PC-9 (cell line): ENCODE measurements at regions not wholly inside any gene's neighbourhood (a gene's known extent, or its start where the extent isn't known, plus 50 kb on each side); places are given as distances from the start of the nearest gene placed in this dataset.

ENCODE experiments used
- BruUV-seq: library from RNA; stranded (reverse); fragments of 400-500 nt; replicated peaks from 2 replicates; lab custom pipeline; 2021; lab: Mats Ljungman, UMichigan
- CTCF ChIA-PET: fragments of 300-600 bp; sonication (Branson Sonifier 250); formaldehyde crosslinking; loops from one replicate; lab custom pipeline; 2022; ENCODE audit warnings: antibody characterized with exemption; lab: Charles Lee
- POLR2A ChIA-PET: fragments of 300-600 bp; sonication (Branson Sonifier 250); formaldehyde crosslinking; loops from one replicate; lab custom pipeline; 2022; ENCODE audit warnings: antibody characterized with exemption; ENCODE audit not compliant: unreplicated experiment; lab: Charles Lee
- DNase-seq, 2 experiments: peaks; one replicate each; pipeline versions ENCODE4 v3.0.0 to v3.0.0-alpha.2; 2015 to 2022; ENCODE audit warnings: mixed read lengths in 1 of 2
- H2AFZ ChIP-seq: fragments of 200-600 bp; sonication (generic); 2 replicates; pipeline ENCODE4 v1.8.1; 2017; ENCODE audit warnings: antibody characterized with exemption
- H3F3A ChIP-seq: fragments of 200-600 bp; sonication (generic); 2 replicates; pipeline ENCODE4 v1.8.1; 2017; ENCODE audit warnings: antibody characterized with exemption, mild to moderate bottlenecking, low read depth; ENCODE audit not compliant: insufficient read depth
- H3K27ac ChIP-seq: fragments of 200-600 bp; sonication (generic); 2 replicates; pipeline ENCODE4 v1.6.1; 2016; ENCODE audit warnings: mixed run types
- H3K27me3 ChIP-seq: fragments of 200-600 bp; sonication (generic); 2 replicates; pipeline ENCODE4 v1.6.1; 2016; ENCODE audit warnings: low read depth, mixed run types; ENCODE audit not compliant: insufficient read depth
- H3K36me3 ChIP-seq: fragments of 200-600 bp; sonication (generic); 2 replicates; pipeline ENCODE4 v1.6.1; 2016; ENCODE audit warnings: low read depth, mixed run types
- H3K4me1 ChIP-seq: fragments of 200-600 bp; sonication (generic); replicated peaks from 2 replicates; pipeline ENCODE4 v1.6.1; 2016; ENCODE audit warnings: mixed run types; ENCODE audit not compliant: insufficient read depth
- H3K4me2 ChIP-seq: fragments of 200-600 bp; sonication (generic); 2 replicates; pipeline ENCODE4 v1.6.1; 2017; ENCODE audit warnings: mixed run types
- H3K4me3 ChIP-seq: fragments of 200-600 bp; sonication (generic); 2 replicates; pipeline ENCODE4 v1.6.1; 2016; ENCODE audit warnings: mixed run types
- H3K79me2 ChIP-seq: fragments of 200-600 bp; sonication (generic); 2 replicates; pipeline ENCODE4 v1.6.1; 2017; ENCODE audit warnings: low read depth, mixed run types
- H3K9me2 ChIP-seq: fragments of 200-600 bp; sonication (generic); 2 replicates; pipeline ENCODE4 v1.8.1; 2017; ENCODE audit warnings: mild to moderate bottlenecking; ENCODE audit not compliant: insufficient read depth
- H3K9me3 ChIP-seq: fragments of 200-600 bp; sonication (generic); 2 replicates; pipeline ENCODE4 v1.8.1; 2016; ENCODE audit warnings: low read depth; ENCODE audit not compliant: insufficient read depth
- H4K20me1 ChIP-seq: fragments of 200-600 bp; sonication (generic); 2 replicates; pipeline ENCODE4 v1.8.1; 2017; ENCODE audit not compliant: insufficient read depth
- EZH2 ChIP-seq: fragments of 200-600 bp; sonication (generic); IDR thresholded peaks from 2 replicates; pipeline ENCODE4 v1.8.0; 2017; ENCODE audit warnings: antibody characterized with exemption, low read depth
- intact Hi-C: fragments of 100-400 bp; cut with micrococcal nuclease; formaldehyde crosslinking; loops from one replicate; pipeline ENCODE4 v1.10.0; 2022; ENCODE audit not compliant: unreplicated experiment
- TF ChIP-seq, protein P1 (sequence below): fragments of 200-600 bp; sonication (generic); conservative IDR thresholded peaks from 2 replicates; pipeline ENCODE4 v1.6.1; 2017; ENCODE audit warnings: mixed run types, antibody characterized with exemption, mild to moderate bottlenecking, moderate library complexity

GRCh38 chr13:105607016-105607415, 928.4 kb downstream of the EFNB2 start:
- no peaks in the 10 kb centered on the region for H3K4me1 ChIP-seq
- ChIA-PET CTCF (interaction anchor here (0.7 kb wide), 1 partner anchor 9 kb away, joined by 6 read pairs; no protein-coding TSS in a partner anchor), POLR2A (no interaction called here)
- no peaks in the 10 kb centered on the region for H3K36me3 ChIP-seq
- H3K9me3 ChIP-seq: no peaks in the 10 kb centered on the region; the same call in 1 of the 2 replicates
- no peaks in the 10 kb centered on the region for H3K27me3 ChIP-seq
- TF ChIP-seq, protein P1, sequence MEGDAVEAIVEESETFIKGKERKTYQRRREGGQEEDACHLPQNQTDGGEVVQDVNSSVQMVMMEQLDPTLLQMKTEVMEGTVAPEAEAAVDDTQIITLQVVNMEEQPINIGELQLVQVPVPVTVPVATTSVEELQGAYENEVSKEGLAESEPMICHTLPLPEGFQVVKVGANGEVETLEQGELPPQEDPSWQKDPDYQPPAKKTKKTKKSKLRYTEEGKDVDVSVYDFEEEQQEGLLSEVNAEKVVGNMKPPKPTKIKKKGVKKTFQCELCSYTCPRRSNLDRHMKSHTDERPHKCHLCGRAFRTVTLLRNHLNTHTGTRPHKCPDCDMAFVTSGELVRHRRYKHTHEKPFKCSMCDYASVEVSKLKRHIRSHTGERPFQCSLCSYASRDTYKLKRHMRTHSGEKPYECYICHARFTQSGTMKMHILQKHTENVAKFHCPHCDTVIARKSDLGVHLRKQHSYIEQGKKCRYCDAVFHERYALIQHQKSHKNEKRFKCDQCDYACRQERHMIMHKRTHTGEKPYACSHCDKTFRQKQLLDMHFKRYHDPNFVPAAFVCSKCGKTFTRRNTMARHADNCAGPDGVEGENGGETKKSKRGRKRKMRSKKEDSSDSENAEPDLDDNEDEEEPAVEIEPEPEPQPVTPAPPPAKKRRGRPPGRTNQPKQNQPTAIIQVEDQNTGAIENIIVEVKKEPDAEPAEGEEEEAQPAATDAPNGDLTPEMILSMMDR: no peak
- TF ChIP-seq EZH2: no peak
- H3K4me3 ChIP-seq: no peak overlapping the region
- no peak overlapping the region for H2AFZ ChIP-seq
- H3K9me2 ChIP-seq: no peaks in the 10 kb centered on the region
- no peaks in the 10 kb centered on the region for H4K20me1 ChIP-seq
- no peak overlapping the region for H3K4me2 ChIP-seq
- no peak for DNase-seq
- intact Hi-C loops: no loop called here
- BruUV-seq: no TSS peak
- H3F3A ChIP-seq: no peaks in the 10 kb centered on the region
- no peak overlapping the region for H3K27ac ChIP-seq
- no peaks in the 10 kb centered on the region for H3K79me2 ChIP-seq

DNA sequence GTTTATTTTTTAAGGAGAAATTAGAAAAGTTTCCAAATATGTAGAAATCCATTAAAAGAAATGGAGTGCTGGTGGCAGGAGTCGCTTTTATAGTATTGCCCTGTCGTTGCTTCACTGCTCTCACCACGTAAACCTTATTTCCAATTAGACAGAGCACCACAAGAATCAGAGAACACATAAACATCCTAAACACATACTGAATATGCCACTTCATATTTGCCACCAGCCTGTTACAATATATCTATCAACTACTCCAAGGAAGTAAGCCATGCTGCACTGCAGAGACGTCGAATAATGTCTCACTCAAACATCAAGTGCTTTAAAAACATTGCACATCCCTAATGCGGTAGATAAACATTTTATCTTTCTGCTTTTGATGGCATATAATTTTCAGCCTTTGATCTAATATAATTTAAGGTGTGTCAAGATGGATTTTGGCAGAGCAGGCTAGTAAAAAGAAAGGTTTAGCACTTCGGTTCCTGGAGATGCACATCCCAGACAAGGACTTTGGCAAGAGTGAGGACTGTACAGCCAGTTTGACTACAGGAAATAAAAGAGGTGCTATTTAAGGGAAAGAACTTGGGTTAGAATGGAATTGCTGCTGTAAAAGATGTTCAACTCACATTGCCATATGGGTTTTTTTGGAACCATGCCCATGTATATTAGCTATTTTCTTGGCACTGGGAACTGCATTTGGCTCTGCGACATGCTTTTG, 932.3 kb downstream of the EFNB2 start:
- DNase-seq: no peak
- Histone ChIP-seq H3K4me2 (no peak overlapping the region), H3K27ac (no peak overlapping the region), H3K9me3 (no peaks in the 10 kb centered on the region), H3K27me3 (no peaks in the 10 kb centered on the region), H4K20me1 (no peaks in the 10 kb centered on the region), H3K4me1 (no peaks in the 10 kb centered on the region), H3F3A (no peaks in the 10 kb centered on the region), H3K4me3 (no peak overlapping the region), H3K36me3 (no peaks in the 10 kb centered on the region), H3K9me2 (no peaks in the 10 kb centered on the region), H2AFZ (no peak overlapping the region), H3K79me2 (no peaks in the 10 kb centered on the region)
- intact Hi-C loops: loop anchor here (5.0 kb wide), 1 partner anchor 419 kb away; no protein-coding TSS in a partner anchor
- ChIA-PET CTCF (no interaction called here), POLR2A (no interaction called here)
- BruUV-seq: no TSS peak
- TF ChIP-seq, protein P1: no peak
- no peak for TF ChIP-seq EZH2

GRCh38 chr13:105599477-105600037, 935.9 kb downstream of the EFNB2 start:
- no peaks in the 10 kb centered on the region for H4K20me1 ChIP-seq
- no peak overlapping the region for H2AFZ ChIP-seq
- POLR2A ChIA-PET: no interaction called here
- no peaks in the 10 kb centered on the region for H3K36me3 ChIP-seq
- TF ChIP-seq, protein P1: no peak
- TF ChIP-seq EZH2: no peak
- H3K4me1 ChIP-seq: no peaks in the 10 kb centered on the region
- H3F3A ChIP-seq: no peaks in the 10 kb centered on the region
- no peaks in the 10 kb centered on the region for H3K27me3 ChIP-seq
- no peak for DNase-seq
- H3K4me2 ChIP-seq: no peak overlapping the region
- no TSS peak for BruUV-seq
- no peaks in the 10 kb centered on the region for H3K79me2 ChIP-seq
- H3K4me3 ChIP-seq: no peak overlapping the region
- no peaks in the 10 kb centered on the region for H3K9me3 ChIP-seq
- no peaks in the 10 kb centered on the region for H3K9me2 ChIP-seq
- intact Hi-C loops: loop anchor here (5.0 to 10.0 kb wide), 2 partner anchors 423 to 1285 kb away; no protein-coding TSS in a partner anchor
- CTCF ChIA-PET: no interaction called here
- no peak overlapping the region for H3K27ac ChIP-seq
